SH-SY5Y (cell line): ENCODE measurements at regions not wholly inside any gene's neighbourhood (a gene's known extent, or its start where the extent isn't known, plus 50 kb on each side); places are given as distances from the start of the nearest gene placed in this dataset.

Experiments
- GATA2 ChIP-seq: IDR thresholded peaks from 2 replicates; pipeline ENCODE4 v1.6.1; 2011; ENCODE audit warnings: mild to moderate bottlenecking, low read depth, low read length
- GATA3 ChIP-seq: IDR thresholded peaks from 2 replicates; pipeline ENCODE4 v1.6.1; 2011; ENCODE audit warnings: low read depth, mild to moderate bottlenecking, low read length, moderate library complexity

DNA sequence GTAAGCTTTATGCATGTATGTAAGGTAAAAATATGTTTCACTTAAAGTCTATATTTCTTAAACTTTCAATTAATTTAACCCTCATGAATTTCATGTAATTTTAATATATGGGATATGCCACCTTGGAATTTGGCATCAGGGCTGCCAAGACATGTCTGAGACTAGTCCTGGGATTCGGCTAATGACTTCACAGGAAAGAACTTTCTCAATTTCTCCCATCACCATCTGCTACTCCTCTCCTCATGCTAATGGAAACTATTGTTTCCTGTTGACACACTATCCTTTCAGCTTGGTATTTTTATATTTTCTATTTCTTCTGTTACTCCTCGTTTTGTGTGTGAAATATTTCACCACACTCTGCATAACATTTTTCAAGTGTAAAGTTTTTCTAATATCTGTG lies 205.9 kb downstream of the ARL4A start:
- no peak for TF ChIP-seq GATA2
- no peak for TF ChIP-seq GATA3
